Muscle layer of duodenum (tissue), 2 donors: ENCODE measurements at regions not wholly inside any gene's neighbourhood (a gene's known extent, or its start where the extent isn't known, plus 50 kb on each side); places are given as distances from the start of the nearest gene placed in this dataset.

Experiments used
- H3K27ac ChIP-seq: one replicate; pipeline ENCODE4 v1.7.0; 2013; ENCODE audit warnings: mild to moderate bottlenecking, low read length
- H3K27me3 ChIP-seq: one replicate; pipeline ENCODE4 v1.7.0; 2013; ENCODE audit warnings: low read depth, mild to moderate bottlenecking, control low read depth, low read length
- H3K36me3 ChIP-seq, 2 donors: one replicate each; pipeline ENCODE4 v1.7.0; 2013; ENCODE audit warnings: low read length in 2 of 2, control low read depth in 1 of 2, mild to moderate bottlenecking in 1 of 2; ENCODE audit not compliant: insufficient read depth in 2 of 2, control insufficient read depth in 1 of 2
- H3K4me1 ChIP-seq, 2 donors: one replicate each; pipeline ENCODE4 v1.7.0; 2013; ENCODE audit warnings: low read length in 2 of 2, mild to moderate bottlenecking in 2 of 2, control low read depth in 1 of 2, moderate library complexity in 1 of 2; ENCODE audit not compliant: insufficient read depth in 2 of 2, control insufficient read depth in 1 of 2
- H3K4me3 ChIP-seq, 2 donors: one replicate each; pipeline ENCODE4 v1.7.0; 2013; ENCODE audit warnings: low read length in 2 of 2, low read depth in 1 of 2, mild to moderate bottlenecking in 1 of 2
- H3K9me3 ChIP-seq, 2 donors: one replicate each; pipeline ENCODE4 v1.7.0; 2013; ENCODE audit warnings: low read length in 2 of 2, control low read depth in 1 of 2, mild to moderate bottlenecking in 1 of 2; ENCODE audit not compliant: control insufficient read depth in 1 of 2
- donor health status: healthy.

- no peak overlapping the region for H3K4me3 ChIP-seq
- H3K27ac ChIP-seq, result no peak overlapping the region
- H3K27me3 ChIP-seq, result no peaks in the 10 kb centered on the region
- H3K4me1 ChIP-seq, result no peaks in the 10 kb centered on the region
- H3K36me3 ChIP-seq, result no peaks in the 10 kb centered on the region
- no peaks in the 10 kb centered on the region for H3K9me3 ChIP-seq
Measured at GRCh38 chr11:122393209-122393860, 262.2 kb upstream of the UBASH3B start.

GRCh38 chr11:122392508-122392907 is 263.0 kb upstream of the UBASH3B start:
- Histone ChIP-seq H3K36me3 (no peaks in the 10 kb centered on the region), H3K4me1 (no peaks in the 10 kb centered on the region), H3K4me3 (no peak overlapping the region), H3K27me3 (no peaks in the 10 kb centered on the region), H3K9me3 (no peaks in the 10 kb centered on the region), H3K27ac (no peak overlapping the region)

GRCh38 chr11:122391049-122391448 is 264.5 kb upstream of the UBASH3B start:
- no peaks in the 10 kb centered on the region for H3K4me1 ChIP-seq
- H3K4me3 ChIP-seq, result no peak overlapping the region
- no peaks in the 10 kb centered on the region for H3K9me3 ChIP-seq
- no peaks in the 10 kb centered on the region for H3K36me3 ChIP-seq
- no peak overlapping the region for H3K27ac ChIP-seq
- no peaks in the 10 kb centered on the region for H3K27me3 ChIP-seq

- Histone ChIP-seq H3K27me3 (no peaks in the 10 kb centered on the region), H3K4me1 (no peaks in the 10 kb centered on the region), H3K4me3 (no peak overlapping the region), H3K36me3 (no peaks in the 10 kb centered on the region), H3K9me3 (no peaks in the 10 kb centered on the region), H3K27ac (no peak overlapping the region)
Measured at GRCh38 chr11:122383186-122383585, 267.2 kb upstream of the BLID start.

- H3K27me3 ChIP-seq, result no peaks in the 10 kb centered on the region
- no peak overlapping the region for H3K4me3 ChIP-seq
- H3K27ac ChIP-seq, result no peak overlapping the region
- H3K36me3 ChIP-seq, result no peaks in the 10 kb centered on the region
- no peaks in the 10 kb centered on the region for H3K4me1 ChIP-seq
- peaks cover 0 to 2% of the 10 kb centered on the region in 2 donors for H3K9me3 ChIP-seq
Measured at GRCh38 chr11:122375687-122376399, 259.8 kb upstream of the BLID start.

- H3K4me1 ChIP-seq, result peaks cover 0 to 8% of the 10 kb centered on the region in 2 donors
- no peaks in the 10 kb centered on the region for H3K9me3 ChIP-seq
- no peak overlapping the region for H3K27ac ChIP-seq
- H3K27me3 ChIP-seq, result no peaks in the 10 kb centered on the region
- H3K4me3 ChIP-seq, result no peak overlapping the region
- no peaks in the 10 kb centered on the region for H3K36me3 ChIP-seq
Measured at GRCh38 chr11:122368796-122369195, 252.8 kb upstream of the BLID start.

- Histone ChIP-seq H3K36me3 (no peaks in the 10 kb centered on the region), H3K4me1 (peaks cover 0 to 8% of the 10 kb centered on the region in 2 donors), H3K9me3 (no peaks in the 10 kb centered on the region), H3K27me3 (no peaks in the 10 kb centered on the region), H3K27ac (peak overlapping the region; percentile 57), H3K4me3 (peak overlapping the region; percentile 3 to 22)
Measured at GRCh38 chr11:122367809-122368231, 251.8 kb upstream of the BLID start.

GRCh38 chr11:122365610-122366360 is 249.8 kb upstream of the BLID start:
- no peaks in the 10 kb centered on the region for H3K9me3 ChIP-seq
- H3K27me3 ChIP-seq, result no peaks in the 10 kb centered on the region
- no peak overlapping the region for H3K27ac ChIP-seq
- H3K4me1 ChIP-seq, result peaks cover 0 to 8% of the 10 kb centered on the region in 2 donors
- H3K4me3 ChIP-seq, result peak overlapping the region in 1 of 2 donors; percentile 37
- H3K36me3 ChIP-seq, result no peaks in the 10 kb centered on the region

GRCh38 chr11:122363296-122363695 is 247.3 kb upstream of the BLID start:
- H3K27me3 ChIP-seq, result no peaks in the 10 kb centered on the region
- no peak overlapping the region for H3K27ac ChIP-seq
- no peaks in the 10 kb centered on the region for H3K9me3 ChIP-seq
- H3K4me3 ChIP-seq, result no peak overlapping the region
- no peaks in the 10 kb centered on the region for H3K36me3 ChIP-seq
- peaks cover 0 to 8% of the 10 kb centered on the region in 2 donors for H3K4me1 ChIP-seq

- H3K27me3 ChIP-seq, result no peaks in the 10 kb centered on the region
- H3K4me3 ChIP-seq, result no peak overlapping the region
- H3K36me3 ChIP-seq, result no peaks in the 10 kb centered on the region
- H3K9me3 ChIP-seq, result no peaks in the 10 kb centered on the region
- H3K4me1 ChIP-seq, result peaks cover 0 to 5% of the 10 kb centered on the region in 2 donors
- H3K27ac ChIP-seq, result no peak overlapping the region
Measured at GRCh38 chr11:122362381-122362780, 246.4 kb upstream of the BLID start.

- Histone ChIP-seq H3K36me3 (no peaks in the 10 kb centered on the region), H3K4me1 (peaks cover 0 to 5% of the 10 kb centered on the region in 2 donors), H3K27ac (no peak overlapping the region), H3K27me3 (no peaks in the 10 kb centered on the region), H3K9me3 (no peaks in the 10 kb centered on the region), H3K4me3 (no peak overlapping the region)
Measured at GRCh38 chr11:122360875-122361274, 244.9 kb upstream of the BLID start.
